ENCODE measurements at regions not wholly inside any gene's neighbourhood (a gene's known extent, or its start where the extent isn't known, plus 50 kb on each side); places are given as distances from the start of the nearest gene placed in this dataset.
"Not testable (repeated sequence)": the region's sequence is repeated elsewhere in the genome, so short reads cannot be mapped to it uniquely, and the experiment has no call there.

GRCh38 chr5:58294598-58295305 is 165.1 kb downstream of the PLK2 start:
- Histone ChIP-seq H3K27ac (ENCODE audit: low read length) (peak overlapping the region; percentile 41; the same call in 1 of the 2 replicates), H3K36me3 (ENCODE audit: control insufficient read depth, insufficient read depth, low read length) (no peaks in the 10 kb centered on the region), H3K9me3 (ENCODE audit: control insufficient read depth, insufficient read depth, low read depth, low read length) (no peaks in the 10 kb centered on the region), H3K27me3 (ENCODE audit: control insufficient read depth, insufficient read depth, low read length) (no peaks in the 10 kb centered on the region), H3K4me3 (ENCODE audit: low read depth in 2 of 2, low read length in 2 of 2) (no peak overlapping the region), H3K4me1 (ENCODE audit: control insufficient read depth, insufficient read depth, low read length) (no peaks in the 10 kb centered on the region)
- POLR2A ChIA-PET, result no interaction called here
- BruUV-seq (replicated peaks), result no TSS peak
- CTCF ChIA-PET, result no interaction called here
- in situ Hi-C loops (cut with HindIII; ENCODE audit: low pct_unique_long_range_greater_than_20kb, low sequenced_read_pairs), result no loop called here
- ATAC-seq (peak; percentile 70), DNase-seq (ENCODE audit: low read depth, low spot score) (peak; percentile 35)
- TF ChIP-seq TCF7L2 (IDR thresholded peaks at IDR 0.05; ENCODE audit: low read depth, low read length) (no peak), POLR2AphosphoS5 (IDR thresholded peaks at IDR 0.05; ENCODE audit: low read depth, low read length) (no peak)
- intact Hi-C loops (cut with micrococcal nuclease; ENCODE audit: unreplicated experiment), result no loop called here

- H3K9me3 ChIP-seq (ENCODE audit: control insufficient read depth, insufficient read depth, low read depth, low read length); H3K4me1 ChIP-seq (ENCODE audit: control insufficient read depth, insufficient read depth, low read length); H3K27ac ChIP-seq (ENCODE audit: low read length); intact Hi-C loops (cut with micrococcal nuclease; ENCODE audit: unreplicated experiment); H3K27me3 ChIP-seq (ENCODE audit: control insufficient read depth, insufficient read depth, low read length); POLR2A ChIA-PET; H3K4me3 ChIP-seq (ENCODE audit: low read depth in 2 of 2, low read length in 2 of 2); H3K36me3 ChIP-seq (ENCODE audit: control insufficient read depth, insufficient read depth, low read length); DNase-seq (ENCODE audit: low read depth, low spot score); BruUV-seq (replicated peaks); ATAC-seq; CTCF ChIA-PET; in situ Hi-C loops (cut with HindIII; ENCODE audit: low pct_unique_long_range_greater_than_20kb, low sequenced_read_pairs): not testable (repeated sequence)
Observed at GRCh38 chr5:58288275-58288674, 171.6 kb downstream of the PLK2 start.

- H3K27me3 ChIP-seq (ENCODE audit: control insufficient read depth, insufficient read depth, low read length), result no peaks in the 10 kb centered on the region
- H3K4me3 ChIP-seq (ENCODE audit: low read depth in 2 of 2, low read length in 2 of 2), result no peak overlapping the region
- H3K36me3 ChIP-seq (ENCODE audit: control insufficient read depth, insufficient read depth, low read length), result no peaks in the 10 kb centered on the region
- 0 out of 2 replicates have a peak overlapping the region, but pooled peaks have one; percentile 3 for H3K27ac ChIP-seq (ENCODE audit: low read length)
- ATAC-seq (no peak), DNase-seq (ENCODE audit: low read depth, low spot score) (no peak)
- intact Hi-C loops (cut with micrococcal nuclease; ENCODE audit: unreplicated experiment), result no loop called here
- TF ChIP-seq SIN3A (IDR thresholded peaks at IDR 0.05; ENCODE audit: borderline replicate concordance, insufficient read depth, low read depth, low read length) (no peak), TCF7L2 (IDR thresholded peaks at IDR 0.05; ENCODE audit: low read depth, low read length) (no peak), CTCF (IDR thresholded peaks at IDR 0.05) (no peak), REST (IDR thresholded peaks at IDR 0.05; ENCODE audit: insufficient read depth in 1 of 2, low read depth in 2 of 2, low read length in 1 of 2) (no peak), POLR2AphosphoS5 (IDR thresholded peaks at IDR 0.05; ENCODE audit: low read depth, low read length) (no peak)
- H3K9me3 ChIP-seq (ENCODE audit: control insufficient read depth, insufficient read depth, low read depth, low read length), result no peaks in the 10 kb centered on the region
- ChIA-PET CTCF (interaction anchor here (0.6 kb wide), 1 partner anchor 14 kb away, joined by 6 read pairs; no protein-coding TSS in a partner anchor), POLR2A (no interaction called here)
- no peaks in the 10 kb centered on the region for H3K4me1 ChIP-seq (ENCODE audit: control insufficient read depth, insufficient read depth, low read length)
- in situ Hi-C loops (cut with HindIII; ENCODE audit: low pct_unique_long_range_greater_than_20kb, low sequenced_read_pairs), result no loop called here
- no TSS peak for BruUV-seq (replicated peaks)
Observed at GRCh38 chr5:58286741-58287140, 173.1 kb downstream of the PLK2 start.

Measured in Panc1 (cell line).